ENCODE measurements at regions not wholly inside any gene's neighbourhood (a gene's known extent, or its start where the extent isn't known, plus 50 kb on each side); places are given as distances from the start of the nearest gene placed in this dataset.

DNA sequence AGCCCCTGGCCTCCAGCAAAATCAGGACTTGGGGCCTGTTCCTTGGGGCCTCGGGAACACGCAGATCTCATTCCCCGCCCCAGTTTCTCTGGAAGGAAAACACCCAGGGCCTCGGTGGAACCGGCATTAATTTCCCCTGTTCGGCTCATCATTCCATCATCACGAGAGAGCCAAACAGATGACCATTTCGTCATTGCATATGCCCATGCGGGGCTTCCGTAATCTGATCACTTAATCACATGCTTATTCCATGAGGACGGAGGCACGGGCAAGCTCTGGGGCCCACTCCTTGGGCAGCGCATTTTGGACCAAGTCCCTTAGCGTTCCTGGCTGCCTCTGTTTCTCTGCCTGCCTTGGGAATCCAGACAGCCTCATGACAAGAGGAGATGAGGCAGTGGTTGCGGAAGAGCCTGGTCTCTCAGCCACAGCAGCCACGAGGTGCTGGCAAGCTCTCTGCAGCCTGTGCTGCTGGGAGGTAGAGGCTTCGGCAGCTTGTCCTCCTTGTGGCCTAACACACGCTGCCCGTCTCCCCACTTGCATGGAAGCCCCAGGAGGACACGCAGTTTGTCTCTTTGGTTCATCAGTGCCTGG lies 65.0 kb upstream of the IER5L start:
- Histone ChIP-seq H3K4me3 (no peak overlapping the region), H3K9me3 (ENCODE audit: low read depth, low read length) (no peaks in the 10 kb centered on the region), H3K9ac (ENCODE audit: insufficient read length) (no peak overlapping the region), H3K36me3 (ENCODE audit: insufficient read depth, low read length) (no peaks in the 10 kb centered on the region), H3K27ac (no peak overlapping the region)
- TF ChIP-seq FOXP2 (optimal IDR thresholded peaks at IDR 0.05; ENCODE audit: control extremely low read depth, extremely low read length, insufficient read depth) (no peak), POLR2AphosphoS5 (IDR thresholded peaks at IDR 0.05; ENCODE audit: borderline replicate concordance, low read depth, low read length) (no peak), EZH2 (IDR thresholded peaks at IDR 0.05) (no peak)
- DNase-seq (ENCODE audit: low read depth, low spot score): no peak

DNA sequence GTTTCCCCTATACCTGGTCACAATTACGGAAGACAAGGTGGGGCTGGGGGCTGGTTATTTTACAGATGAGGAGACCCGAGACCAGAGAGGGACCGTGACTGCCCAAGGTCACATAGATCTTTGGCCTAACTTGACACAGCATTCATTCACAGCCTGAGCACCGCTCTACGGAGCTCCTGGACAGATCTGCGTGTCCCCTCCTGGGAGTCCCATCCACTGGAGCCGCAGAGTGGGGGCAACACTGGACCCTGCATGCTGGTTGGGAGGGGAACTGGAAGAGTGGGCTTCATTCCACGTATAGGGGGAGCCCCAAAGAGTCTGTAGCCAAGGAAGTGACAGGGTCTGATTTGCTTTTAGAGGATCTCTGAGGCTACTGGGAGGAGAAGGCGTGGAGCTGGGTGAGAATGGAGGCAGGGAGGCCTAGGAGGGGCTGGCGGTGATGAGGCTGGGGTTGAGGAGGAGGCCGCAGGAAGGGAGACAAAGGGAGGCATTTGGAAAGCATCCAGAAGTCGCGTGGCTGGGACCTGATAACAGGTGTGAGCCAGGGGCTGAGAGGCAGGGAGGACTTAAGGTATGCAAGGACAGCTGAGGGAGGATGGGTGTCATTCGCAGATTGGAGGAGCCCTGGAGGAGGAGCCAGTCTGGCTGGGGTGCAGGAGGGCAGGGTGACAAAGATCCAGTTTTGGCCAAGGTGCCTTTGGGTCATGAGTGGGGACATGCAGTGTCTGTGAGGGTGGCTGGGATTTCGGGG lies 64.3 kb upstream of the IER5L start:
- Histone ChIP-seq H3K27ac (no peak overlapping the region), H3K9me3 (ENCODE audit: low read depth, low read length) (no peaks in the 10 kb centered on the region), H3K9ac (ENCODE audit: insufficient read length) (no peak overlapping the region), H3K4me3 (no peak overlapping the region), H3K36me3 (ENCODE audit: insufficient read depth, low read length) (no peaks in the 10 kb centered on the region)
- no peak for TF ChIP-seq EZH2 (IDR thresholded peaks at IDR 0.05)
- TF ChIP-seq POLR2AphosphoS5 (IDR thresholded peaks at IDR 0.05; ENCODE audit: borderline replicate concordance, low read depth, low read length): no peak
- TF ChIP-seq FOXP2 (optimal IDR thresholded peaks at IDR 0.05; ENCODE audit: control extremely low read depth, extremely low read length, insufficient read depth): no peak
- no peak for DNase-seq (ENCODE audit: low read depth, low spot score)

GRCh38 chr9:129241725-129242124 lies 63.7 kb upstream of the IER5L start:
- no peak overlapping the region for H3K9ac ChIP-seq (ENCODE audit: insufficient read length)
- H3K36me3 ChIP-seq (ENCODE audit: insufficient read depth, low read length): no peaks in the 10 kb centered on the region
- DNase-seq (ENCODE audit: low read depth, low spot score): no peak
- TF ChIP-seq FOXP2 (optimal IDR thresholded peaks at IDR 0.05; ENCODE audit: control extremely low read depth, extremely low read length, insufficient read depth) (no peak), EZH2 (IDR thresholded peaks at IDR 0.05) (no peak), POLR2AphosphoS5 (IDR thresholded peaks at IDR 0.05; ENCODE audit: borderline replicate concordance, low read depth, low read length) (no peak)
- H3K27ac ChIP-seq: no peak overlapping the region
- no peak overlapping the region for H3K4me3 ChIP-seq
- no peaks in the 10 kb centered on the region for H3K9me3 ChIP-seq (ENCODE audit: low read depth, low read length)

GRCh38 chr9:129240581-129241211 lies 62.6 kb upstream of the IER5L start:
- Histone ChIP-seq H3K36me3 (ENCODE audit: insufficient read depth, low read length) (no peaks in the 10 kb centered on the region), H3K9me3 (ENCODE audit: low read depth, low read length) (no peaks in the 10 kb centered on the region), H3K27ac (no peak overlapping the region), H3K4me3 (no peak overlapping the region), H3K9ac (ENCODE audit: insufficient read length) (no peak overlapping the region)
- no peak for DNase-seq (ENCODE audit: low read depth, low spot score)
- TF ChIP-seq POLR2AphosphoS5 (IDR thresholded peaks at IDR 0.05; ENCODE audit: borderline replicate concordance, low read depth, low read length): no peak
- no peak for TF ChIP-seq EZH2 (IDR thresholded peaks at IDR 0.05)
- no peak for TF ChIP-seq FOXP2 (optimal IDR thresholded peaks at IDR 0.05; ENCODE audit: control extremely low read depth, extremely low read length, insufficient read depth)

DNA sequence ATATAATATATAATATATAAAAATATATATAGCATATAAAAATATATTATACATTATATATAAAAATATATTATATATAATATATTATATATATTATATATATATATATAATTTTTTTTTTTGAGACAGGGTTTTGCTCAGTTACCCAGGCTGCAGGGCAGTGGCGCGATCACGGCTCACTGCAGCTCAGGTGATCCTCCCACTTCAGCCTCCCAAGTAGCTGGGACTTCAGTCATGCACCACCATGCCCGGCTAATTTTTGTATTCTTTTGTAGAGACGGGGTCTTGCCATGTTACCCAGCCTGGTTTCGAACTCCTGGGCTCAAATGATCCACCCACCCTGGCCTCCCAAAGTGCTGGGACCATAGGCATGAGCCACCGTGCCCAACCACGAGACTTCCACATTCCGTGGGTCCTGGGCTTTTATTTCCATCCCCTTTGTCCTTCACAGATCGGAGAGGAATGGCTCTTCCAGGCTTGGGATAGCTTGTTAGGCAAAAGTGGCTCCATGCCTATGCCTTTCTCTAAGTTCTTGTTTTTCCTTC lies 62.0 kb upstream of the IER5L start:
- Histone ChIP-seq H3K27ac (no peak overlapping the region), H3K9me3 (ENCODE audit: low read depth, low read length) (no peaks in the 10 kb centered on the region), H3K9ac (ENCODE audit: insufficient read length) (no peak overlapping the region), H3K4me3 (no peak overlapping the region), H3K36me3 (ENCODE audit: insufficient read depth, low read length) (no peaks in the 10 kb centered on the region)
- DNase-seq (ENCODE audit: low read depth, low spot score): no peak
- TF ChIP-seq POLR2AphosphoS5 (IDR thresholded peaks at IDR 0.05; ENCODE audit: borderline replicate concordance, low read depth, low read length) (no peak), FOXP2 (optimal IDR thresholded peaks at IDR 0.05; ENCODE audit: control extremely low read depth, extremely low read length, insufficient read depth) (no peak), EZH2 (IDR thresholded peaks at IDR 0.05) (no peak)

DNA sequence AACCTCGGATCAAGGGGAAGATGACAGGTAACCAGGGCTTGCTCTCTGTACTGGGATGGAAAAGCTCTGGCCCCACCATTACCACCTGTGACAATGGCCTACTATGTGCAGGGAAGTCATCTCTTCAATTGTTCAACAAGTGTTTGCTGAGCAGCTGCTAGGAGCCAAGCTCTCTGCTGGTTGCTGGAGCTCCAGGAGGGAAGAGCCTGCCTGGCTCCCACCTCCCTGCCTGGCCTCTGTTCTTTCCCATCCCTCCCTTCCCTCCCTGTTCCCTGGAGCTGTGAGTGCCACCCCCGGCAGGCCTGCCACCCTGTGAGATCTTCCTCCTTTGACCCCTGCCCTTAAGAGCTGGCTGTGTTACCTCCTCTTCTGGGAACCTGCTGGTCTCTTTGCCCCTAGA lies 59.7 kb upstream of the IER5L start:
- H3K9ac ChIP-seq (ENCODE audit: insufficient read length): no peak overlapping the region
- H3K4me3 ChIP-seq: no peak overlapping the region
- no peak for DNase-seq (ENCODE audit: low read depth, low spot score)
- H3K36me3 ChIP-seq (ENCODE audit: insufficient read depth, low read length): no peaks in the 10 kb centered on the region
- no peak overlapping the region for H3K27ac ChIP-seq
- no peak for TF ChIP-seq FOXP2 (optimal IDR thresholded peaks at IDR 0.05; ENCODE audit: control extremely low read depth, extremely low read length, insufficient read depth)
- TF ChIP-seq EZH2 (IDR thresholded peaks at IDR 0.05): no peak
- no peak for TF ChIP-seq POLR2AphosphoS5 (IDR thresholded peaks at IDR 0.05; ENCODE audit: borderline replicate concordance, low read depth, low read length)
- no peaks in the 10 kb centered on the region for H3K9me3 ChIP-seq (ENCODE audit: low read depth, low read length)

GRCh38 chr9:129237164-129237611 lies 59.1 kb upstream of the IER5L start:
- no peak for DNase-seq (ENCODE audit: low read depth, low spot score)
- no peaks in the 10 kb centered on the region for H3K9me3 ChIP-seq (ENCODE audit: low read depth, low read length)
- no peaks in the 10 kb centered on the region for H3K36me3 ChIP-seq (ENCODE audit: insufficient read depth, low read length)
- TF ChIP-seq FOXP2 (optimal IDR thresholded peaks at IDR 0.05; ENCODE audit: control extremely low read depth, extremely low read length, insufficient read depth) (no peak), EZH2 (IDR thresholded peaks at IDR 0.05) (no peak), POLR2AphosphoS5 (IDR thresholded peaks at IDR 0.05; ENCODE audit: borderline replicate concordance, low read depth, low read length) (no peak)
- no peak overlapping the region for H3K27ac ChIP-seq
- no peak overlapping the region for H3K9ac ChIP-seq (ENCODE audit: insufficient read length)
- H3K4me3 ChIP-seq: no peak overlapping the region

GRCh38 chr9:129236441-129237145 lies 58.5 kb upstream of the IER5L start:
- no peak for DNase-seq (ENCODE audit: low read depth, low spot score)
- Histone ChIP-seq H3K4me3 (no peak overlapping the region), H3K9ac (ENCODE audit: insufficient read length) (no peak overlapping the region), H3K9me3 (ENCODE audit: low read depth, low read length) (no peaks in the 10 kb centered on the region), H3K27ac (no peak overlapping the region), H3K36me3 (ENCODE audit: insufficient read depth, low read length) (no peaks in the 10 kb centered on the region)
- TF ChIP-seq FOXP2 (optimal IDR thresholded peaks at IDR 0.05; ENCODE audit: control extremely low read depth, extremely low read length, insufficient read depth) (no peak), EZH2 (IDR thresholded peaks at IDR 0.05) (no peak), POLR2AphosphoS5 (IDR thresholded peaks at IDR 0.05; ENCODE audit: borderline replicate concordance, low read depth, low read length) (no peak)
